ENCODE measurements at regions not wholly inside any gene's neighbourhood (a gene's known extent, or its start where the extent isn't known, plus 50 kb on each side); places are given as distances from the start of the nearest gene placed in this dataset.

- peaks cover 0 to 3% (median 0%) of the 10 kb centered on the region in 4 experiments for H3K27me3 ChIP-seq (replicated peaks in 1 of 4; ENCODE audit: control extremely low read depth in 1 of 4, control insufficient read depth in 3 of 4, insufficient read depth in 4 of 4, low read length in 3 of 4)
- no peaks in the 10 kb centered on the region for H3K9me3 Mint-ChIP-seq (ENCODE audit: insufficient read depth)
- no peaks in the 10 kb centered on the region for H3K36me3 ChIP-seq (replicated peaks in 1 of 2; ENCODE audit: control extremely low read depth in 1 of 2, control insufficient read depth in 1 of 2, extremely low read depth in 1 of 2, insufficient read depth in 2 of 2, low read length in 1 of 2)
- no CpG with 5 or more reads among the region's 2 CpGs for WGBS (ENCODE audit: insufficient coverage)
- H3K27me3 Mint-ChIP-seq = peaks cover 33% of the 10 kb centered on the region
- H4K20me1 ChIP-seq (ENCODE audit: control insufficient read depth, insufficient read depth, low read length, poor library complexity, severe bottlenecking) = no peaks in the 10 kb centered on the region
- H3K4me3 ChIP-seq (ENCODE audit: control extremely low read depth in 1 of 5, extremely low read depth in 1 of 5, insufficient read depth in 1 of 5, low read depth in 2 of 5, low read length in 4 of 5) = no peak overlapping the region
- no peak overlapping the region for H3K4me2 ChIP-seq (replicated peaks; ENCODE audit: low read depth, low read length, poor library complexity, severe bottlenecking)
- no peak overlapping the region for H3K4me3 Mint-ChIP-seq
- ChIA-PET POLR2A (no interaction called here), CTCF (interaction anchor here (0.8 kb wide), 1 partner anchor 96 kb away, joined by 3 read pairs; no protein-coding TSS in a partner anchor)
- H3K27ac Mint-ChIP-seq = no peak overlapping the region
- H3K4me1 Mint-ChIP-seq = no peaks in the 10 kb centered on the region
- H3K9me3 ChIP-seq (ENCODE audit: control extremely low read depth in 1 of 3, control insufficient read depth in 2 of 3, insufficient read depth in 1 of 3, low read length in 2 of 3) = no peaks in the 10 kb centered on the region
- TF ChIP-seq EZH2 (IDR thresholded peaks at IDR 0.05; ENCODE audit: borderline replicate concordance, insufficient read depth, low read depth, low read length, poor library complexity, severe bottlenecking) (no peak), CTCF (IDR thresholded peaks at IDR 0.05) (no peak)
- intact Hi-C loops (cut with micrococcal nuclease) = no loop called here
- no peaks in the 10 kb centered on the region for H3K79me2 ChIP-seq (ENCODE audit: control insufficient read depth, insufficient read depth, low read length)
- H3K4me1 ChIP-seq (ENCODE audit: control insufficient read depth in 2 of 2, insufficient read depth in 2 of 2, low read length in 2 of 2) = no peaks in the 10 kb centered on the region
- ATAC-seq (ENCODE audit: low read depth) (no peak), DNase-seq (no peak)
- no peak overlapping the region for H3K27ac ChIP-seq (ENCODE audit: low read length in 2 of 2)
- no peak overlapping the region for H3K9ac ChIP-seq (ENCODE audit: low read length)
- H2AFZ ChIP-seq (ENCODE audit: insufficient read depth, low read depth, low read length, poor library complexity, severe bottlenecking) = no peak overlapping the region
Observed at GRCh38 chr3:197419696-197420095, 121.3 kb upstream of the DLG1 start.

- Mint-ChIP-seq H3K27ac (no peak overlapping the region), H3K9me3 (ENCODE audit: insufficient read depth) (no peaks in the 10 kb centered on the region), H3K4me3 (no peak overlapping the region), H3K4me1 (no peaks in the 10 kb centered on the region), H3K27me3 (peaks cover 24% of the 10 kb centered on the region)
- POLR2A ChIA-PET = no interaction called here
- Histone ChIP-seq H3K9me3 (ENCODE audit: control extremely low read depth in 1 of 3, control insufficient read depth in 2 of 3, insufficient read depth in 1 of 3, low read length in 2 of 3) (no peaks in the 10 kb centered on the region), H3K4me2 (replicated peaks; ENCODE audit: low read depth, low read length, poor library complexity, severe bottlenecking) (no peak overlapping the region), H4K20me1 (ENCODE audit: control insufficient read depth, insufficient read depth, low read length, poor library complexity, severe bottlenecking) (no peaks in the 10 kb centered on the region), H3K27me3 (replicated peaks in 1 of 4; ENCODE audit: control extremely low read depth in 1 of 4, control insufficient read depth in 3 of 4, insufficient read depth in 4 of 4, low read length in 3 of 4) (peaks cover 0 to 3% (median 0%) of the 10 kb centered on the region in 4 experiments), H3K4me1 (ENCODE audit: control insufficient read depth in 2 of 2, insufficient read depth in 2 of 2, low read length in 2 of 2) (no peaks in the 10 kb centered on the region), H3K79me2 (ENCODE audit: control insufficient read depth, insufficient read depth, low read length) (no peaks in the 10 kb centered on the region), H3K9ac (ENCODE audit: low read length) (no peak overlapping the region), H3K36me3 (replicated peaks in 1 of 2; ENCODE audit: control extremely low read depth in 1 of 2, control insufficient read depth in 1 of 2, extremely low read depth in 1 of 2, insufficient read depth in 2 of 2, low read length in 1 of 2) (no peaks in the 10 kb centered on the region), H3K4me3 (ENCODE audit: control extremely low read depth in 1 of 5, extremely low read depth in 1 of 5, insufficient read depth in 1 of 5, low read depth in 2 of 5, low read length in 4 of 5) (no peak overlapping the region), H2AFZ (ENCODE audit: insufficient read depth, low read depth, low read length, poor library complexity, severe bottlenecking) (no peak overlapping the region), H3K27ac (ENCODE audit: low read length in 2 of 2) (no peak overlapping the region)
- WGBS (ENCODE audit: insufficient coverage) = 76% methylated on average over 11 of the region's 11 CpGs
- intact Hi-C loops (cut with micrococcal nuclease) = no loop called here
- no peak for TF ChIP-seq EZH2 (IDR thresholded peaks at IDR 0.05; ENCODE audit: borderline replicate concordance, insufficient read depth, low read depth, low read length, poor library complexity, severe bottlenecking)
- TF ChIP-seq CTCF (IDR thresholded peaks at IDR 0.05) = no peak
- CTCF ChIA-PET = interaction anchor here (1.7 kb wide), 1 partner anchor 161 kb away, joined by 4 read pairs; no protein-coding TSS in a partner anchor
- no peak for ATAC-seq (ENCODE audit: low read depth)
- DNase-seq = no peak
Observed at GRCh38 chr3:197417911-197418618, 119.7 kb upstream of the DLG1 start.

All from B cell (primary cell).